SH-SY5Y (cell line): ENCODE measurements at regions not wholly inside any gene's neighbourhood (a gene's known extent, or its start where the extent isn't known, plus 50 kb on each side); places are given as distances from the start of the nearest gene placed in this dataset.

Experiments
- GATA2 ChIP-seq: IDR thresholded peaks from 2 replicates; pipeline ENCODE4 v1.6.1; 2011; ENCODE audit warnings: mild to moderate bottlenecking, low read depth, low read length
- GATA3 ChIP-seq: IDR thresholded peaks from 2 replicates; pipeline ENCODE4 v1.6.1; 2011; ENCODE audit warnings: low read depth, mild to moderate bottlenecking, low read length, moderate library complexity

DNA sequence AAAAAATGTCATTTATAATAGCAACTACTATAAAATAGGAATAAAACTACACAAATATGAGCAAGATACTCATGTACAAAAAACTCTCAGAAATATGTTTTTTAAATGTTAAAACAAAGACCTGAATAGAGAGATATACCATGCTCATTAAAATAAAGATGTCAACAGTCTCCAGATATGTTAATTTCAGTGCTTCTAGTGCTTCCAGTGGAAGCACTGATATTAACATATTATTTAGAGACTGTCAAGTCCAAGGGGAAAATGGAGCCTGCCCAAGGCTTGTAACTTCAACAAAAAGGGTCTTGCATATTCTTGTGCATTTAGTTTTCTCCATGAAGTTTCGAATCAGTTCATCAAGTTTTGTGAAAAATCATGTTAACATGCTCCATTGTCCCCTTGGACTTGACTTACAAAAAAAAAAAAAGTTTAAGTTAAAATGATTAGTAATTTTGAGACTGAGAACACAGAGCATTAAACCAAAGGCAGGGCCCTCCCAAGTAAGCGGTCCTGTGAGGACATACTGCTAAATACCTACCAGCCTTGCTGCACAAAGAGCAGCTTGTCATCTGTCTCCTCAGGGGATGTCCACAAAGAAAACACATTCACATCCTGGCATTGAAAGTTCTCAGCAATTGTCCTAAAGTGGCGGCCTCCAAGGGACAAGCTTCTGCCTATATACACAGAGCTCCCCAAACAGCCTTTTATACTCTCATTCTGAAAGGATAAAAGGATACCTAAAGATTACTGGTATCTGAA lies 501.9 kb upstream of the CHAC2 start:
- TF ChIP-seq GATA3 (no peak), GATA2 (no peak)
